ENCODE measurements at regions not wholly inside any gene's neighbourhood (a gene's known extent, or its start where the extent isn't known, plus 50 kb on each side); places are given as distances from the start of the nearest gene placed in this dataset.

DNA sequence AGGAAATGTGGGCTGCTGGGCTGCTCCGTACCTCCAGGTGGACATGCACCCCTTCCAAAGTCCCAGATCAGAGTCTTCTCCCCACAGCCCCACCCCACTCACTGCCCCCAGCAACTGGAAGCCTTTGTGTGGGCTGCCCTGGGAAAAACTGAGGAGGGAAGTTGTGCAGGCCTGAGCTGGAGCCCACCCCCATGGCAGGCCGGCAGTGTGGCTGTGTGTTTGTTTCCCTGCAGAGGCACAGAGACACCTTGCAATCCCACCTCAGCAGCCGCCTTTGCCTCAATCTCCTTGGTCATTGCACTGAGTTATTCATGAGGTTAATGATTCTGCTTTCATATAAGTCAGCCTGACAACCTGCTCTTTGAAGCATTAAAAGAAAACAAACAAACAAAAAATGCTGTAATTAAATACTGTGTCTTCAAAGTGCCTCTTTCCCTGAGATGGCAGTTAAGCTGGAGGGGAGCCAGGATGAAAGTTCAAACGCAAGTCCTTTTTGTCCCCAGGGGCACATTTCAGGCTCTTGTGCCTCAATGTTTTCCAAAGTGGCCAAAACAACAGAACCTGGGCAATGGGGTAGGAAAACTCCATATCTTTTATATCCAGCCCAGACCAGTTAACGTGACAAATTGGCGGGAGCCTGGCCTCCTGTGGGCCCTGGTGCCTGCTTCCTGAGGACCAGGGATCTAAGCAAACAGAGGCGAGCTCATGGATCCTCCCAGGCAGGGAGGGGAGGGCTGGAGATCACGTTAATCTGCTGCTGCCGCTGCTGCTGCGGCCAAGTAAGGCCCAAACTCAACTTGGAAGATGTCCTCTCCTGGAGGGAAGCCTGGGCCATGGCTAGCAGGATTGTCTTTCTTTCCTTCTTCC is 51.9 kb upstream of the TSPAN11 start:
- DNase-seq (ENCODE audit: low spot score in 2 of 2) = no peak
- H3K4me3 Mint-ChIP-seq = no peak overlapping the region
- ATAC-seq = no peak
- H3K4me1 Mint-ChIP-seq = peaks cover 15% of the 10 kb centered on the region
- H3K36me3 Mint-ChIP-seq = no peaks in the 10 kb centered on the region
- no peaks in the 10 kb centered on the region for H3K9me3 Mint-ChIP-seq
- H3K27ac Mint-ChIP-seq = no peak overlapping the region

DNA sequence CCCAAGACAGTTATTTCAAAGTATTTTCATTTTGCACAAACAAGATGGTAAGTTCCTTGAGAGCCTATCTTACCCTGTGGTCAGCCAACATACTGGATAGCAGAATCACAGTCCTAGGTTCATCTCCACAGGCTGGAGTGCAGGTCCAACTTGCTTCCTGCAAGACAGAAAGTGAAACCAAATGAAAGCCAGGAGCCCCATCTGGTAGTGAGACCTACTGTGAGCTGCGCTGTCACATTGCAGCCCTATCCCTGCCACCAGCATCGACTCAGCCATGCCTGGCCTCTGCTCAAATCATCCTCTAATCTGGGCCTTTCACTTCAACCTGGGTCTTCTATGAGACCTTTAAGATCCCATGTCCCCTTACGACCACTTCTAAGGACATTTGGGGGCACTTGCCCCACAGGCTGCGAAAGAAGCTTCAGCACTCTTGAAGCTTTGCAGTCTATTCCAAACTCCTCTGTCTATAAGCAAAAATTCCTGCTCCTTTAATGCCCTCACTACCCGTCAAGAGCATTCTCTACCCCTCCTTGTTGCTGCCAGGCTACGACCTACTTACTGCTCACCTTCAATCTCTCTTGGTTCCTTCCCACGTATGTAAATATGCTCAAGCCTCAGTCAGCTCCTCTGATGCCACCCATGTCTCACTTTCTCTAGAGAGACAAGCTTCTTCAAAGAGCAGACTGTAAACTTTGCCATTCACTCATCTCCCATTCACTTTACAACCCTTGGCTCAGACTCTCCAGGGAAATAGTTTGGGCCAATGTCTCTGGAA is 55.9 kb upstream of the TSPAN11 start:
- H3K9me3 Mint-ChIP-seq = peaks cover 3% of the 10 kb centered on the region
- no peak overlapping the region for H3K4me3 Mint-ChIP-seq

DNA sequence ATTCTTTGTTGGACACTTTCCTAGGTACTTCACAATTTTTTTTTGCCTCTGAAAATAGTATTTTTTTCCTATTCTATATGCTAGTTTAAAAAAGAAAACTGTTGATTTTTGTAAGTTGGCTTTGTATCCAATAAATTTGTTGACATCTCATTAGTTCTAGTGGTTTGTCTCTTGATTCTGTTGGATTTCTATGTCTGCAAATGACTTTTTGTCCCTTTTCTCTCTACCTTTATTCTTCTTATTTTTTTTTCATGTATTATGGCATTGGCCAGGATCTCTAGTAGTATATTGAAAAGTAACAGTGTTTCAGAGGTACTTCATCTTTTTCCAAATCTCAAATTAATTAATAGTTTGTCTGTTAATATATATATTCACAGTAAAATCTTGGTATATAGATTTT is 59.1 kb upstream of the TSPAN11 start:
- DNase-seq (ENCODE audit: low spot score in 2 of 2) (no peak), ATAC-seq (no peak)
- no peak overlapping the region for H3K4me3 Mint-ChIP-seq
- H3K36me3 Mint-ChIP-seq = no peaks in the 10 kb centered on the region
- H3K27ac Mint-ChIP-seq = no peak overlapping the region
- peaks cover 16% of the 10 kb centered on the region for H3K4me1 Mint-ChIP-seq
- H3K9me3 Mint-ChIP-seq = peaks cover 3% of the 10 kb centered on the region

More for the DNA sequence above, 55.9 kb upstream of the TSPAN11 start:
- DNase-seq (ENCODE audit: low spot score in 2 of 2) (no peak), ATAC-seq (no peak)
- H3K36me3 Mint-ChIP-seq = no peaks in the 10 kb centered on the region
- peaks cover 16% of the 10 kb centered on the region for H3K4me1 Mint-ChIP-seq
- no peak overlapping the region for H3K27ac Mint-ChIP-seq

DNA sequence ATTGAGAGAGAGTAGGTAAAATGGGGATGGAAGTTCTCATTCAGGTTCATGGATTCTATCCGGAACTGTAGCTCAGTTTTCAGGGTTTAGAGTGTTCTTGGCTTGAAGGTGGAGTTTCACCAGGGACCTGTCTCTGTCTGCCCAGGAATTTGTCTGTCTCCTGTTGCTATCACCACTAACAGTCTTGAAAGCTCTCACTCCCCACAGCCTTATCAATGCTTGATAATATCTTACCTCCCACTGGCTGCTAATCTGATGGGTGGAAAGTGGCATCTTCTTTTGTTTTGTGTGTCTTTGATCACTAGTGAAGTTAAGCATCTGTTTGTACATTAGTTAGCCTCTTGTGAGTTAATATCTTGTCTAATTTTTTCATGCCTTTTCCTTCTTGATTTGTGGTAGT is 60.3 kb upstream of the TSPAN11 start:
- no peak overlapping the region for H3K4me3 Mint-ChIP-seq
- no peaks in the 10 kb centered on the region for H3K36me3 Mint-ChIP-seq
- ATAC-seq = no peak
- H3K4me1 Mint-ChIP-seq = peaks cover 16% of the 10 kb centered on the region
- H3K9me3 Mint-ChIP-seq = peaks cover 3% of the 10 kb centered on the region
- no peak for DNase-seq (ENCODE audit: low spot score in 2 of 2)
- H3K27ac Mint-ChIP-seq = no peak overlapping the region

DNA sequence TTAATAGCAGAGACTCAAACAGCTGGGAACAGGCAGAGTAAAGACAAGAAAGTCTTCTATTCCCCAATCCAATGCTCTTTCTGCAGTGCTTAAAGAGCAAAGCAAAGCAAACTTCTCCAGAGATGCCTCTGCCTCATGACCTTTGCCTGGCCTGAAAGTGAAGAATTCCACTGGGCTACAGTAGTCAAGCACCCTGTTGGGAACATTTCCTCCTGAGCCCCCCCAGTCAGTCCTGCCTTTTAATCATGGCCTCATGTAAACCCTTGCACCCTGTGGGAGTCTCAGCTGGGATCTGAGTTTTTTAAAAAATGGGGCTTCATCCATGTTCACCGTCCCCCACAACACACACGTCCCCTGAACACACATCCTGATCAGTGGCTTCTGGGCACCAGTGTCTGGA is 62.7 kb upstream of the TSPAN11 start:
- no peak overlapping the region for H3K4me3 Mint-ChIP-seq
- no peaks in the 10 kb centered on the region for H3K4me1 Mint-ChIP-seq
- H3K27ac Mint-ChIP-seq = no peak overlapping the region
- H3K9me3 Mint-ChIP-seq = peaks cover 3% of the 10 kb centered on the region
- ATAC-seq (no peak), DNase-seq (ENCODE audit: low spot score in 2 of 2) (no peak)
- H3K36me3 Mint-ChIP-seq = no peaks in the 10 kb centered on the region

DNA sequence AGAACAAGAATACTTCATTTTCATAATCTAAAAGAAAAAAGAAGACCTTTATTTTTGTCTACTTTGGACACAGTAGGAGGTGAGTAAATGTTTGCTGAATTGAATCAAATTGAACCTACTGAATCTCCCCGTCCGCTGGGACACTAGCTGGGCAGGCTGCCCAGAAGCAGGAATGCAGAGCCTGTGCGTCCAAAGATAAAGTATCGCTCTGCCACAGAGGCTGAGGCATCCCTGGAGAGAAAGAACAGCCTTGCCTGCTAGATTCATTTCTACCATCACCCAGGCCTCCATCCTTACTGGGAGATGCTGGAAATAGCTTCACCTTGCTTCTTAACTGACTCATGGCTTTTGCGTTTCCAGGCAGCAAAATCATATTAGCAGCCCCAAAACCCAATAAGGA is 64.1 kb upstream of the TSPAN11 start:
- no peak overlapping the region for H3K4me3 Mint-ChIP-seq
- H3K27ac Mint-ChIP-seq = no peak overlapping the region
- DNase-seq (ENCODE audit: low spot score in 2 of 2) = no peak
- H3K4me1 Mint-ChIP-seq = no peaks in the 10 kb centered on the region
- ATAC-seq = no peak
- peaks cover 3% of the 10 kb centered on the region for H3K9me3 Mint-ChIP-seq
- H3K36me3 Mint-ChIP-seq = no peaks in the 10 kb centered on the region

DNA sequence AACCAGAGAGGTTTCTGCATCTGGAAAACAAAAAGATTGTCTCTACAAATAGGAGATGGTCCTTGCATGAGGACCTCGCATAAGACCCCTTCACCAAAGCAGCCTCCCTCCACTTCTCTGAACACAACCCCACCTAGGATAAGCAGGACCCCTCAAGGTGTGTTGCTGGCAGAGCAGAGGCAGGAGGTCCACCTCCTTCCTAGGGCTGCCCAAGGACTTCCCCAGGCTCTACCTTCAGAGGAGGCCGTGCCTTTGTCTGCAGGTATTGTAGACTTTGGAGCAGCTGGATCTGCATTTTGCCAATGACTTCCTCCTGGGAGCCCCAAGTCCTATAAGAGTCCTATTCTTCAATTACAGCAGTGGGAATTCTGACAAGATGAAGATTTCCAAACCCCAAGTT is 67.3 kb upstream of the TSPAN11 start:
- peak; percentile 50 for ATAC-seq
- no peaks in the 10 kb centered on the region for H3K4me1 Mint-ChIP-seq
- H3K27ac Mint-ChIP-seq = no peak overlapping the region

DNA sequence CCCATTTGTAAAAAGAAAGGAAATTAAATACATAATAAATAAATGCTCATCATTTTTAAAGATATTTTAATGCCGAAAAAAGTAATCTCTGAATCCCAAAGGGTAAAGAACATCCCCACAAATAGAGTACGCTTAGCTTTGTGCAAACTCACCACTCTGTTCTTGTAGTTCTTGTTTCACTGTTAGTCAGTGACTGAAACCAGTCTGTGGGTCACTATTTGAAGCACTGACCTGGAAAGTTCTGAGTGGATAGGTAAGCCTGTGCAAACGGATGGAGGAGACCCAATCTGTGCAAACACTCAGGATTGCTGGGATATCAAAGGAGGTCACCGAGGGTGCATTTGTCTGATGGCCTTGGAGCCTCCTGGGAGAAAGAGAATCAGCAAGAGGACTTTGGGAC is 68.1 kb upstream of the TSPAN11 start:
- H3K9me3 Mint-ChIP-seq = no peaks in the 10 kb centered on the region
- ATAC-seq (no peak), DNase-seq (ENCODE audit: low spot score in 2 of 2) (no peak)
- H3K27ac Mint-ChIP-seq = no peak overlapping the region
- H3K4me1 Mint-ChIP-seq = no peaks in the 10 kb centered on the region
- no peaks in the 10 kb centered on the region for H3K36me3 Mint-ChIP-seq
- no peak overlapping the region for H3K4me3 Mint-ChIP-seq

More for the DNA sequence above, 67.3 kb upstream of the TSPAN11 start:
- H3K4me3 Mint-ChIP-seq = no peak overlapping the region
- H3K9me3 Mint-ChIP-seq = no peaks in the 10 kb centered on the region
- no peaks in the 10 kb centered on the region for H3K36me3 Mint-ChIP-seq
- DNase-seq (ENCODE audit: low spot score in 2 of 2) = no peak

DNA sequence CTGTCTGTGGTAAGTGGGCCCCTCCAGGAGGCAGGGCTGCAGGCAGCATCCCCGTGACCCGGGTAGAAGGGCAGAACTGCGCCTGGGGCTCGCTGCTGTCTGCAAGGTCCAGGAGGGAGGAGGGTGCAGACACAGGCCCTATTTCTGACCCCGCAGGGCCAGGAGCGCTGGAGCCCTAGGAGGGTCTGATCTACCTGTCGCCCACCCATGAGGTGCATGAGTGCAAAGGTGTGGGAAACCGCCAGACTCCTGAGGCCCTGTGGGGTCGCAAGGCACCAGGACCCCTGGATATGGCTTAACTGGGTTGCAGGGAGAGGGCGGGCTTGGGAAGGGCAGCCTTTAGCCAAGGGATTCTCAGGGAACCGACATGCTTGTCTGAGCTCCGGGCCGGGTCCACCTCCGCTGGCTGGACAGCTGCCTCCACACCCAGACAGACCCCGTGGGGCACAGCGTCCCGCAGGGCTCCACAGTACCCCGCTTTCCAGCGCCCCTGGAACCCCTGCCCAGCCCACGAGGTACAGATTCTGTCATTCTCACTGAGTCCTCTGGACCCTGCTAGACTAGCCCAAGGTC is 72.9 kb upstream of the TSPAN11 start:
- Mint-ChIP-seq H3K27ac (no peak overlapping the region), H3K4me3 (no peak overlapping the region), H3K4me1 (peaks cover 11% of the 10 kb centered on the region), H3K9me3 (no peaks in the 10 kb centered on the region), H3K36me3 (no peaks in the 10 kb centered on the region)
- DNase-seq (ENCODE audit: low spot score in 2 of 2) (no peak), ATAC-seq (peak; percentile 38)

DNA sequence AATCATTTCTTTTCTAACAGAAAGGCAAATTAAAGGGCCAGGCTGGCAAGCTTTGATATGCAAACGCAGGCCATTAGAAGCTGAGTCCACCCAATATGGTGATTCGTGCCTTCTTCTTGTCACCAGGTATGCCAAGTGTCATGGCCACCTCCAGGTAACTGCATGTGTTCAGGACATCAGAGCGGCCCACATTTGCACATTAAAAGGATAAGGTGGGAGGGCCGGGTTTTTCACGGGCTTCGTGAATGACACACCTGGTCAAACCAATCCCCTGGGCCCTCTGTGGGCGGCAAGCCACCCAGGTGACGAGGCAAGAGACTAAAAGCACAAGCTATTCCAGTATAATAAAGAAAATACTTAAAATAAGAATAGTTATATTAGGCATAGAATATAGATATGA is 75.9 kb upstream of the TSPAN11 start:
- Mint-ChIP-seq H3K27ac (no peak overlapping the region), H3K9me3 (no peaks in the 10 kb centered on the region), H3K36me3 (no peaks in the 10 kb centered on the region), H3K4me1 (peaks cover 11% of the 10 kb centered on the region), H3K4me3 (peak overlapping the region; percentile 76)
- ATAC-seq = no peak
- DNase-seq (ENCODE audit: low spot score in 2 of 2) = no peak

DNA sequence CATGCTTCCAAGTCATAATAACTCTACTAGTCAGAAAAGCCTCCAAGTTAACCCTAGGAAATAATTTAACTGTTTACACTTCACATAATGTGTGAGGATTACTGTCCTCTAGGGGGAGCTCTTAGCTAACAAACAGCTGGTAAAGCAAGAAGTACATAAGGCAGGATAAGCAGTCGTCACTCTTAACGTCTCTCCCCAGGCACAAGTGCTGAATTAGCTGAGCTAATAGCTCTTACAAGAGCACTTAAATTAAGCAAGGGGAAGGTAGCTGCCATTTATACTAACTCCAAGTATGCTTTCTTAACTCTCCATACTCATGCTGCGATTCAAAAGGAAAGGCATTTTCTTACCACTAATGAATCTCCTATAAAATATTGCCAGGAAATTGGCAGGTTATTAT is 79.3 kb upstream of the TSPAN11 start:
- ATAC-seq (peak; percentile 39), DNase-seq (ENCODE audit: low spot score in 2 of 2) (peak in 1 of 2 donors; percentile 11)
- Mint-ChIP-seq H3K4me1 (peaks cover 15% of the 10 kb centered on the region), H3K9me3 (no peaks in the 10 kb centered on the region), H3K27ac (no peak overlapping the region), H3K36me3 (no peaks in the 10 kb centered on the region), H3K4me3 (no peak overlapping the region)

DNA sequence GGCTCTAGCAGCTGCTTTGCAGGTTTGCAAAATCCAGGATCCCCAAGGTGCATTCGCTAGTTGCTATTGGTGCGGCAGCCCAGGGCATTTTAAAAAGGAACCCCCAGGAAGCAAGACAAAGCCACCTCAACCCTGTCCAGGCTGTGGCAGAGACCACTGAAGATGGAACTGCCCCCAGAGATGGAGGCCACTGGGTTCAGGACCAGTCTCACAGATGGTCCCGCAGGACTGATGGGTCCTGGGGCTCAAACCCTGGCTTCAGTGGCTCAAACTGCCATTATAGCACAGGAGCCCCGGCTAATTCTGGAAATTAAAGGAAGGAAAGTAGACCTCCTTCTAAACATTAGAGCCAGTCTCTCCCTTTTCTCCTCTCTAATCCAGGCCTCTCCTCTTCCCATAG is 79.8 kb upstream of the TSPAN11 start:
- Mint-ChIP-seq H3K27ac (no peak overlapping the region), H3K9me3 (no peaks in the 10 kb centered on the region), H3K36me3 (no peaks in the 10 kb centered on the region), H3K4me1 (peaks cover 11% of the 10 kb centered on the region), H3K4me3 (no peak overlapping the region)
- DNase-seq (ENCODE audit: low spot score in 2 of 2) = no peak
- no peak for ATAC-seq

DNA sequence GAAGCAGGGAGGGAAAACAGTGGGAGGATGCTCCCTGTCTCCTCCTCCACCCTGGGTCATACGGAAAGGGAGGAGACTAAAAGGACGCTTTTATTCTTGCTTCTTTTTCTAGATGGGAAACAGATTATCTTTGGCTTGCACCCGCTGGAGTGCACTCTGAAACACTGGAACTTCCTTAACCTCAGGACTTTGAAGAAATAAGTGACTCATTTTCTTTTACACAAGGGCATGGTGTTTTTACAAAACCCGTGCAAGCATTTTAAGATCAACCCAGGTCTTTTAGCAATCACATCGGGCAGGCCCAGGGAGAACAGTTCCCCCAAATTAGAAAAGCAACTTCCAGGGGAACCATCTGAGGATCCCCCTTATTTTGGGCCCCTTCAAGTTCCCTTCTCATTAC is 80.9 kb upstream of the TSPAN11 start:
- no peak for DNase-seq (ENCODE audit: low spot score in 2 of 2)
- no peak overlapping the region for H3K27ac Mint-ChIP-seq
- no peaks in the 10 kb centered on the region for H3K9me3 Mint-ChIP-seq
- H3K36me3 Mint-ChIP-seq = no peaks in the 10 kb centered on the region
- ATAC-seq = no peak
- peaks cover 5% of the 10 kb centered on the region for H3K4me1 Mint-ChIP-seq
- no peak overlapping the region for H3K4me3 Mint-ChIP-seq

DNA sequence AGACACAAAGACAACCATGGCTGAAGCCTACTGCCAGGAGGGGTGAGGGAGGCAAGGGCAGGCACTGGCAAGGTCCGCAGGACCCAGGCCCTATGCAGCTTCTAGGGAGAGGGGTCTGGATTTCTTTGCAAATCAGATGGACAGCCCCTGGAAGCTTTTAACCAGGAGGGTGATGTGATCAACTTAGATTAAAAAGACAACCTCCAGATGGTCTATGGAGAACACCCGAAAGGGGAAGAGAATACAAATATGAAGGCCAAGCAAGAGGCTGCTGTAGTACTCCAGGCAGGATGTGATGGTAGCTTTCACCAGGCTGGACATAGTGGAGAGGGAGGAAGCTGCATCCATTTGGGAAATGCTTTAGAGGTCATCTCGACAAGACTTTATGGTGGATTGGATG is 83.3 kb upstream of the TSPAN11 start:
- no peak for ATAC-seq
- Mint-ChIP-seq H3K27ac (no peak overlapping the region), H3K4me1 (peaks cover 5% of the 10 kb centered on the region), H3K9me3 (no peaks in the 10 kb centered on the region), H3K36me3 (no peaks in the 10 kb centered on the region), H3K4me3 (no peak overlapping the region)
- no peak for DNase-seq (ENCODE audit: low spot score in 2 of 2)

DNA sequence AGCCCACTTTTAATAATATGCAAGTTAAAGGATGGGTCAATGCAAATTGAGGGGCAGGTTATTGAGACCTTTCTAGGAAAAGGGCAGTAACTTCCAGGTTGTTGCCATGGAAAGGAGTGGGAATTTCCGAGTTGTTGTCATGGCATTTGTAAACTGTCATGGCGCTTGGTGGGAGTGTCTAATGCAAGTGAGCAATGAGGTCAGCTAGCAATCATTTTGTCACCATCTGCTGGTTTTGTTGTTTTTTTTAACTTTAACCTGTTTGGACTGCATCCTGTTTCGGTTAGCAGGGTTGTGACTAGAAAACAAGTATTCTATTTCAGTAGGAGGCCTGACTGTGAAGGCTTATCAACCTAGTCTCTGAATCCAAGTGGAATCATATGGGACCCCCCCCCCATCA is 85.8 kb upstream of the TSPAN11 start:
- H3K36me3 Mint-ChIP-seq = no peaks in the 10 kb centered on the region
- H3K4me1 Mint-ChIP-seq = peaks cover 5% of the 10 kb centered on the region
- DNase-seq (ENCODE audit: low spot score in 2 of 2) (no peak), ATAC-seq (no peak)
- H3K9me3 Mint-ChIP-seq = no peaks in the 10 kb centered on the region
- H3K4me3 Mint-ChIP-seq = no peak overlapping the region
- no peak overlapping the region for H3K27ac Mint-ChIP-seq
